VCaP (cell line): ENCODE measurements at regions not wholly inside any gene's neighbourhood (a gene's known extent, or its start where the extent isn't known, plus 50 kb on each side); places are given as distances from the start of the nearest gene placed in this dataset.

Experiments
- H3K27ac ChIP-seq: fragments of 450-650 bp; 2 replicates; pipeline ENCODE4 v1.5.1; 2017
- TF ChIP-seq, protein P1 (sequence below): fragments of 450-650 bp; conservative IDR thresholded peaks from 2 replicates; pipeline ENCODE4 v1.5.1; 2017; ENCODE audit warnings: mild to moderate bottlenecking, moderate library complexity

DNA sequence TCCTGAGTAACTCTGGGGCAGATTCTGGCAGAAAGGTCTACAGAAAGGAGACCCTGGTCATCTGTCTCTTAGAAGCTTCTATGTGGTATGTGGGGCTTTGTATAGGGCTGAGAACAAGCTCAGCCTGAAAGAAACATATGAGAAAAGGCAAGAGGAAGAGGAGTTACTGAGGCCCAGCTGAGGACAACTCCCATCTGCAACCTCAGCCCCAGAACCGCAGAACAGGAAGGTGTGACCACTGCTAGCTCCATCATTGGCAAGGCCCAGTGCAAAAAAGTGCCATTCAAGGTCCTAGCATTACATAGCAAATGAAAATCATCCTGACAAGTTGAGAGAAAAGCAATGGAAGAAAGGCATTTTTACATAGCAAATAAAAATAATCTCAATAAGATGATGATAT is 503.8 kb downstream of the NPHP4 start:
- TF ChIP-seq, protein P1, sequence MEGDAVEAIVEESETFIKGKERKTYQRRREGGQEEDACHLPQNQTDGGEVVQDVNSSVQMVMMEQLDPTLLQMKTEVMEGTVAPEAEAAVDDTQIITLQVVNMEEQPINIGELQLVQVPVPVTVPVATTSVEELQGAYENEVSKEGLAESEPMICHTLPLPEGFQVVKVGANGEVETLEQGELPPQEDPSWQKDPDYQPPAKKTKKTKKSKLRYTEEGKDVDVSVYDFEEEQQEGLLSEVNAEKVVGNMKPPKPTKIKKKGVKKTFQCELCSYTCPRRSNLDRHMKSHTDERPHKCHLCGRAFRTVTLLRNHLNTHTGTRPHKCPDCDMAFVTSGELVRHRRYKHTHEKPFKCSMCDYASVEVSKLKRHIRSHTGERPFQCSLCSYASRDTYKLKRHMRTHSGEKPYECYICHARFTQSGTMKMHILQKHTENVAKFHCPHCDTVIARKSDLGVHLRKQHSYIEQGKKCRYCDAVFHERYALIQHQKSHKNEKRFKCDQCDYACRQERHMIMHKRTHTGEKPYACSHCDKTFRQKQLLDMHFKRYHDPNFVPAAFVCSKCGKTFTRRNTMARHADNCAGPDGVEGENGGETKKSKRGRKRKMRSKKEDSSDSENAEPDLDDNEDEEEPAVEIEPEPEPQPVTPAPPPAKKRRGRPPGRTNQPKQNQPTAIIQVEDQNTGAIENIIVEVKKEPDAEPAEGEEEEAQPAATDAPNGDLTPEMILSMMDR = no peak
- H3K27ac ChIP-seq = no peak overlapping the region

DNA sequence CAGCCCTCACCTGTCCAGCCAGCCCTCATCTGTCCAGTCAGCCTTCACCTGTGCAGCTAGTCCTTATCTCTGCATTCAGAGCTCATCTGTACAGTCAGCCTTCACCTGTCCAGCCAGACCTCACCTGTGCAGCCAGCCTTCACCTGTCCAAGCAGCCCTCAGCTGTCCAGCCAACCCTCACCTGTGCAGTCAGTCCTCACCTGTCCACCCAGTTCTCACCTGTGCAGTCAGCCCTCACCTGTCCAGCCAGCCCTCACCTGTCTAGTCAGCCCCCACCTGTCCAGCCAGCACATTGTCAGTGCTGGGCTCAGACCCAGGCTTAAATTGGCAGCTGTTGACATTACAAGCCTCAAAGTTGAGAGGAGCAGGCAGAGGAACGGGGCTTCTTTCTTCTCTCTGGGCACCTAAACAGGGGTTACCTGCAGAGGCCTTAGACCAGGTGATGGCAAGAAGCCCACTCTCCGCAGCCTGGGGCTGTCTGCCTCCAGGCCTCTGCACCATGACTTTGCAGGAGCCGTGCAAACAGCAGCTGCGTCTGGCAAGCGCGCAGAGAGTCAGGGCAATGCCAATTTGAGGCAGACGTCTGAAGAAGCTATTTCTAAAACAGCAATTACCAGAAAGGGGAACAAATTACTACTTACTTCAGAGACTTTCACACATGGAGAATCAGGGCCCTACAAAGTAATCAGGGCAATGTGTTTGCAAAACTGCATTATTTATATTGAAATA is 506.1 kb downstream of the NPHP4 start:
- TF ChIP-seq, protein P1 = no peak
- H3K27ac ChIP-seq = no peak overlapping the region

DNA sequence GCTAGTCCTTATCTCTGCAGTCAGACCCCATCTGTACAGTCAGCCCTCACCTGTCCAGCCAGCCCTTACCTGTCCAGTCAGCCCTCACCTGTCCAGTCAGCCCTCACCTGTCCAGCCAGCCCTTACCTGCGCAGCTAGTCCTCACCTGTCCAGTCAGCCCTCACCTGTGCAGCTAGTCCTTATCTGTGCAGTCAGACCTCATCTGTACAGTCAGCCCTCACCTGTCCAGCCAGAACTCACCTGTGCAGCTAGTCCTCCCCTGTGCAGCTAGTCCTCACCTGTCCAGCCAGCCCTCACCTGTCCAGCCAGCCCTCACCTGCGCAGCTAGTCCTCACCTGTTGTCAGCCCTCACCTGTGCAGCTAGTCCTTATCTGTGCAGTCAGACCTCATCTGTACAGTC is 506.8 kb downstream of the NPHP4 start:
- H3K27ac ChIP-seq = no peak overlapping the region
- TF ChIP-seq, protein P1 = no peak

DNA sequence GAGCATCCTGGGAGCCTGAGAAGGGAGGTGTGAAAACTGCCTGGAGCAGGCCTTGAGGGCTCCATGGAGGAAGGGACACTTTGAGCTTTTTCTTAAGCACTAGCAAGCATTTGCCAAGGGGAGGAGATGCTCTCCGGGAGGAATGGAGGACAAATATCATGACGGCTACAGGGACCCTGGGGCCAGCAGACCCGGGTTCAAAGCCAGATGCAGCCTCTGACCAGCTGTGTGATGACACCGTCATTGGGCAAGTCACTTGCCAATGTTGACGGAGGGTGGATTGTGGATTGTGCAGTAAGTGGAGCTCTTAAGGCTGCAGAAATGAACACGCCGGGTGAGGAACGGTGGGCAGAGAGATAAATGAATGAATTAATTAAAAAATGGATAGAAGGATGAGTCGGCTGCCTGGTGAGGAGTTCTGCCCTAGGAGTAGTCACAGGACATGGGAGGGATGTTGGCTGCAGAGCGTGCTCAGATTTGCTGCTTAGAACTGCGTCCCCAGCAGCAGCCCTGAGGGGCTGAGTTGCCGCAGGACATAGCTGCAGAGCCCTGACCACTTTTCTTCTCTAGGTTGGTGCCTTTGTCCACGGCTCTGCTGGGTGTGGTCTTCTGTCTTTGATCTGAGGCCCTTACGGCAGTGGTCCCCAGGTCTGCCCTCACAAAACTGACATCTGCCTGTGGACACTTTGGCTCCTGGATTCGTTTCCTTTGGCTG is 507.6 kb downstream of the NPHP4 start:
- TF ChIP-seq, protein P1 = no peak
- H3K27ac ChIP-seq = no peak overlapping the region

DNA sequence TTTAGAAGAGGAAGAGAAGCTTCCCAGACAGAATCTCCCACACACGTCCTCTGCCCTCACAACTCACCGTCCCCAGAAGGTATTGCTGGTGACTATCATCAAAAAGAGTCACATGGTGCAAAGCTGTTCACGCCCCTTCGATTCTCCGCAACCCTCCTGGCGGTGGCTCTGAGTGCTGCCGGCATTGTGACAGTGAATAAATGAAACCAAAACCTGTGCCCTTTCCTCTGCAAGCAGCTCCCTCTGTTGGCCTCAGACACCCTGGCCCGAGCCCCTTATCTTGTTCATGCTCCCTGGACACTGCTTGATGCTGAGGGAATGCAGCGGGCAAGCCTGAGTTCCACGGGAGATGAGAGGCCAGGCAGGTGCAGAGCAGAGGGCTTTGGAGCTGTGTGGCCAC is 510.3 kb downstream of the NPHP4 start:
- TF ChIP-seq, protein P1 = no peak
- H3K27ac ChIP-seq = no peak overlapping the region

DNA sequence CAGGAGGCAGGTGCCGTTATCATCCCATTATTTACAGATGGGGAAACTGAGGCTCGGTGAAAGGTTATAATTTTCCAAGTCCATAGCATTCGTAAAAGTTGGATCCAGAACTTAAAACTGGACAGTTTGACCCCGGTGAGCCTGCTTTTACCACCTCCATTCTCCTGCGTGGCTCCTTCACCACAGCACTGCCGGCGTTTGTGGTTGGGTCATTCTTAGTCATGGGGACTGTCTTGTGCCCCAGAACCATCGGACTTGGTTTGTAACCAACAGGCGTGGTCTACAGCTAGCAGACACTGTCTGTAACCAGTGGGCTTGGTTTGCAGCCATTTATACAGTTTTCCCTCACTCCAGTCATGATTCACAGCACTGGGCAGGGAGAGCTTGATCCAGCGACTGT is 511.3 kb downstream of the NPHP4 start:
- TF ChIP-seq, protein P1 = no peak
- H3K27ac ChIP-seq = no peak overlapping the region

DNA sequence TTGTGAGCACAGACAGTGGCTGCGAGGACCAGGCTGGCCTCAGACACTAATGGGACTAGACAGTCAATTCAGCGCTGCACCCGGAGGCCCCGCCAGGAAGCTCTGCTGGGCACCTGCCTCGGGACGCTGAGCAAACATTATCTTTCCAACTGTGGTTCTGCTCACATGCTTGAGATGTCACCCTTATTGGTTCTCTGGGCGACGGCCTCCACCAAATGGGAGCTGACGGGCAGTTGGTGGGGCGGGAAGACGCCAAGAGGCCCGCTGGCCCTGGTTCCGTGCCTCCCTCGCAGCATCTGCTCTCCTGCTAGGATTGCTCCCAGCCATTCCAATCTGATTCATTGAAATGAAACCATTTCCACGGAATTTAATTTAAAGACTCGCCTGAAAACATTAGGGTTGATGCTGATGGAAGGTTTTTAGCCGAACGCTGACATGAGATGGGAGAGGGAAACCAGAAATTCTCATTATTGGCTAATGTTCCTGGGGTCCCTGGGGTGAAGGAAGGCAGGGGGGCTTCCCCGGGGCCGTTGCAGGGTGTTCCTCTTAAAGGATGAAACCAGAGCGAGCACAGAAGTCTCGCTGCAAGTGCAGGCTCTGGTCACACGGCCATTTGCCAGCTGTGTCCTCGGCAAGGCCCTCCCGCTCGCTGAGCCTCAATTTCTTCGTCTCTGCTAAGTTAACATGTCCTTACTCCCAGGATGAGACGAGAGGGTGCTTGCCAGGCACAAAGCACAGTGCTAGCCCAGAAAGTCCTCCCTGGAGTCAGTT is 512.2 kb downstream of the NPHP4 start:
- TF ChIP-seq, protein P1 = no peak
- no peak overlapping the region for H3K27ac ChIP-seq
